NCI-H1436 treated with DMSO at 0.1 percent for 48 hours (cell line): ENCODE measurements at regions not wholly inside any gene's neighbourhood (a gene's known extent, or its start where the extent isn't known, plus 50 kb on each side); places are given as distances from the start of the nearest gene placed in this dataset.
"Not testable (repeated sequence)": the region's sequence is repeated elsewhere in the genome, so short reads cannot be mapped to it uniquely, and the experiment has no call there.

Experiments used
- DNase-seq: peaks from one replicate; lab custom pipeline; 2025; lab: John Stamatoyannopoulos, UW

- no peak for DNase-seq
Measured at GRCh38 chr14:28323951-28324741, 442.4 kb upstream of the FOXG1 start.

- DNase-seq = no peak
Measured at GRCh38 chr14:28340816-28341215, 425.8 kb upstream of the FOXG1 start.

GRCh38 chr14:28344381-28344780, 422.2 kb upstream of the FOXG1 start:
- DNase-seq = no peak

GRCh38 chr14:28348797-28349196, 417.8 kb upstream of the FOXG1 start:
- no peak for DNase-seq

- no peak for DNase-seq
Measured at GRCh38 chr14:28356819-28357218, 409.8 kb upstream of the FOXG1 start.

GRCh38 chr14:28361486-28361885, 405.1 kb upstream of the FOXG1 start:
- DNase-seq = no peak

- no peak for DNase-seq
Measured at GRCh38 chr14:28365510-28365909, 401.1 kb upstream of the FOXG1 start.

- DNase-seq = no peak
Measured at GRCh38 chr14:28373721-28374120, 392.9 kb upstream of the FOXG1 start.

- DNase-seq = no peak
Measured at GRCh38 chr14:28375295-28375694, 391.3 kb upstream of the FOXG1 start.

GRCh38 chr14:28381656-28382055, 384.9 kb upstream of the FOXG1 start:
- DNase-seq = no peak

GRCh38 chr14:28382444-28383190, 384.0 kb upstream of the FOXG1 start:
- DNase-seq = no peak

- no peak for DNase-seq
Measured at GRCh38 chr14:28398506-28398905, 368.1 kb upstream of the FOXG1 start.

GRCh38 chr14:28401705-28402104, 364.9 kb upstream of the FOXG1 start:
- not testable (repeated sequence) for DNase-seq

- no peak for DNase-seq
Measured at GRCh38 chr14:28406196-28406595, 360.4 kb upstream of the FOXG1 start.

- DNase-seq = no peak
Measured at GRCh38 chr14:28407031-28407825, 359.4 kb upstream of the FOXG1 start.

GRCh38 chr14:28407996-28408395, 358.6 kb upstream of the FOXG1 start:
- DNase-seq = no peak

GRCh38 chr14:28412077-28412476, 354.5 kb upstream of the FOXG1 start:
- no peak for DNase-seq

GRCh38 chr14:28426960-28427359, 339.6 kb upstream of the FOXG1 start:
- DNase-seq = no peak

GRCh38 chr14:28436821-28437220, 329.8 kb upstream of the FOXG1 start:
- no peak for DNase-seq

- DNase-seq = no peak
Measured at GRCh38 chr14:28461389-28461788, 305.2 kb upstream of the FOXG1 start.

GRCh38 chr14:28467611-28468010, 299.0 kb upstream of the FOXG1 start:
- no peak for DNase-seq
